Tibial nerve (tissue), 4 donors: ENCODE measurements at regions not wholly inside any gene's neighbourhood (a gene's known extent, or its start where the extent isn't known, plus 50 kb on each side); places are given as distances from the start of the nearest gene placed in this dataset.

ENCODE experiments used
- EP300 ChIP-seq, 2 donors: sonication (generic); formaldehyde crosslinking; IDR thresholded peaks; one replicate each; pipeline ENCODE4 v1.6.1; 2017; ENCODE audit warnings: antibody characterized with exemption in 2 of 2, mild to moderate bottlenecking in 1 of 2
- POLR2A ChIP-seq, 2 donors: fragments of 450-650 bp; IDR thresholded peaks; one replicate each; pipeline ENCODE4 v1.6.1; 2017; ENCODE audit warnings: antibody characterized with exemption in 2 of 2, mild to moderate bottlenecking in 2 of 2, moderate library complexity in 2 of 2
- TF ChIP-seq, protein P1 (sequence below), 5 experiments: fragments of 200-600 bp in 3 of 5; fragments of 450-650 bp in 2 of 5; sonication (generic) in 3 of 5; IDR thresholded peaks; one replicate each; pipeline ENCODE4 v1.5.1; 2016 to 2019; ENCODE audit warnings: antibody characterized with exemption in 5 of 5, mild to moderate bottlenecking in 3 of 5, moderate library complexity in 2 of 5

DNA sequence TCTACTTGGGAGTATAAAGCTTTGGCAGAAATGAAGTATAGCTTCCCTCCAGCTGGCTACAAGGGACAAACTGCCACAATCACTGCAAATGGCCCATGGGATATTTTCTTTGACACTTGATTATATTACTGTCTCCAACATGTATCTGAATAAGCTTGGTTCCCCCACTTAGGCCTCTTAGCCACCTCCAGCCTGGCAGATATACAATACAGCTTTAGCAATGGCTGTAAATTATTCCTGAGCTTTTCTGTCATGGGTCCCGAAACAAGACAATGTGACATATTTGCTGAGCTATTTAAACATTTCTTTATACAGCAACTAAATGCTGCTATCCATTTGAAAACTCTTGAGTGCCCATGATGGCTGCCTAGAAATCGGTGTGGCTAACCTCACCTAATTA is 406.2 kb downstream of the SUCLG1 start:
- TF ChIP-seq, protein P1, sequence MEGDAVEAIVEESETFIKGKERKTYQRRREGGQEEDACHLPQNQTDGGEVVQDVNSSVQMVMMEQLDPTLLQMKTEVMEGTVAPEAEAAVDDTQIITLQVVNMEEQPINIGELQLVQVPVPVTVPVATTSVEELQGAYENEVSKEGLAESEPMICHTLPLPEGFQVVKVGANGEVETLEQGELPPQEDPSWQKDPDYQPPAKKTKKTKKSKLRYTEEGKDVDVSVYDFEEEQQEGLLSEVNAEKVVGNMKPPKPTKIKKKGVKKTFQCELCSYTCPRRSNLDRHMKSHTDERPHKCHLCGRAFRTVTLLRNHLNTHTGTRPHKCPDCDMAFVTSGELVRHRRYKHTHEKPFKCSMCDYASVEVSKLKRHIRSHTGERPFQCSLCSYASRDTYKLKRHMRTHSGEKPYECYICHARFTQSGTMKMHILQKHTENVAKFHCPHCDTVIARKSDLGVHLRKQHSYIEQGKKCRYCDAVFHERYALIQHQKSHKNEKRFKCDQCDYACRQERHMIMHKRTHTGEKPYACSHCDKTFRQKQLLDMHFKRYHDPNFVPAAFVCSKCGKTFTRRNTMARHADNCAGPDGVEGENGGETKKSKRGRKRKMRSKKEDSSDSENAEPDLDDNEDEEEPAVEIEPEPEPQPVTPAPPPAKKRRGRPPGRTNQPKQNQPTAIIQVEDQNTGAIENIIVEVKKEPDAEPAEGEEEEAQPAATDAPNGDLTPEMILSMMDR (IDR thresholded peaks at IDR 0.05) = no peak
- no peak for TF ChIP-seq POLR2A (IDR thresholded peaks at IDR 0.05)
- TF ChIP-seq EP300 (IDR thresholded peaks at IDR 0.05) = no peak
